ENCODE measurements at regions not wholly inside any gene's neighbourhood (a gene's known extent, or its start where the extent isn't known, plus 50 kb on each side); places are given as distances from the start of the nearest gene placed in this dataset.

DNA sequence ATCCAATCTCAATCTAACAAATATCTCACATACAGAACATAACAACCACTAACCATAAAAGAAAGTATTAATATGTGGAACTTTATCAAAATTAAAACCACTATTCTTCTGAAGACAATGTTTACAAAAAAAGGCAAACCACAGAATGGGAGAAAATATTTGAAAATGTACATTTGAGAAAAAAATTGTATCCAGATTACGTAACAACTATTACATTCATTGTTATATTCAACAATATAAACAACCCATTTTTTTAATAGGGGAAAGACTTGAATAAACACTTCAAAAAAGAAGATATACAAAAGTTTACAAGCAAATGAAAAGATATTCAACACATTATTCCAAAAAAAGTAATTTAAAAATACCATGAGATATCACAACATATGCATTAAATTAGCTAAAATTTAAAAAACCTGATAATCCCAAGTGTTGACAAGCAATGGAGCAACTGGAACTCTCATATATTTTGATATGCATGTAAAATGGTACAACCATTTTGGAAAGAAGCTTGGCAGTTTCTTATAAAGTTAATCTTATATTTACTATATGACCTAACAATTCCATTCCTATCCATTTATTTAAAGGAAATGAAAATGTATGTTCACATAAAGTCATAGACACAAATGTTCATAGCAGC, 124.3 kb upstream of the CDYL start:
- POLR2A ChIA-PET = interaction anchor here (1.2 kb wide), 1 partner anchor 16 kb away, joined by 3 read pairs; no protein-coding TSS in a partner anchor
- no TSS peak for BruUV-seq (replicated peaks)
- Histone ChIP-seq H2AFZ (ENCODE audit: low read length) (no peak overlapping the region), H3K9me2 (ENCODE audit: insufficient read depth, low read length) (no peaks in the 10 kb centered on the region), H3K4me2 (ENCODE audit: low read length) (no peak overlapping the region), H3K9me3 (ENCODE audit: low read length) (0 out of 2 replicates have a peak, but pooled peaks cover 5% of the 10 kb centered on the region), H3K36me3 (ENCODE audit: insufficient read depth, low read length) (no peaks in the 10 kb centered on the region), H4K20me1 (ENCODE audit: insufficient read depth, low read length) (no peaks in the 10 kb centered on the region), H3K4me1 (ENCODE audit: insufficient read depth, low read length, poor library complexity, severe bottlenecking) (no peaks in the 10 kb centered on the region), H3K27ac (ENCODE audit: low read depth, low read length, poor library complexity, severe bottlenecking) (no peak overlapping the region), H3K4me3 (ENCODE audit: low read depth, low read length, poor library complexity, severe bottlenecking) (no peak overlapping the region), H3K79me2 (ENCODE audit: insufficient read depth, low read depth, low read length) (no peaks in the 10 kb centered on the region)
- no peak for DNase-seq (ENCODE audit: low spot score)
- intact Hi-C loops (cut with micrococcal nuclease; ENCODE audit: unreplicated experiment) = no loop called here
- CTCF ChIA-PET (ENCODE audit: unreplicated experiment) = no interaction called here
- no peak for TF ChIP-seq EZH2phosphoT487 (IDR thresholded peaks at IDR 0.05; ENCODE audit: borderline replicate concordance, low read depth, low read length)
- TF ChIP-seq, protein P1, sequence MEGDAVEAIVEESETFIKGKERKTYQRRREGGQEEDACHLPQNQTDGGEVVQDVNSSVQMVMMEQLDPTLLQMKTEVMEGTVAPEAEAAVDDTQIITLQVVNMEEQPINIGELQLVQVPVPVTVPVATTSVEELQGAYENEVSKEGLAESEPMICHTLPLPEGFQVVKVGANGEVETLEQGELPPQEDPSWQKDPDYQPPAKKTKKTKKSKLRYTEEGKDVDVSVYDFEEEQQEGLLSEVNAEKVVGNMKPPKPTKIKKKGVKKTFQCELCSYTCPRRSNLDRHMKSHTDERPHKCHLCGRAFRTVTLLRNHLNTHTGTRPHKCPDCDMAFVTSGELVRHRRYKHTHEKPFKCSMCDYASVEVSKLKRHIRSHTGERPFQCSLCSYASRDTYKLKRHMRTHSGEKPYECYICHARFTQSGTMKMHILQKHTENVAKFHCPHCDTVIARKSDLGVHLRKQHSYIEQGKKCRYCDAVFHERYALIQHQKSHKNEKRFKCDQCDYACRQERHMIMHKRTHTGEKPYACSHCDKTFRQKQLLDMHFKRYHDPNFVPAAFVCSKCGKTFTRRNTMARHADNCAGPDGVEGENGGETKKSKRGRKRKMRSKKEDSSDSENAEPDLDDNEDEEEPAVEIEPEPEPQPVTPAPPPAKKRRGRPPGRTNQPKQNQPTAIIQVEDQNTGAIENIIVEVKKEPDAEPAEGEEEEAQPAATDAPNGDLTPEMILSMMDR (conservative IDR thresholded peaks at IDR 0.05; ENCODE audit: low read length) = no peak

DNA sequence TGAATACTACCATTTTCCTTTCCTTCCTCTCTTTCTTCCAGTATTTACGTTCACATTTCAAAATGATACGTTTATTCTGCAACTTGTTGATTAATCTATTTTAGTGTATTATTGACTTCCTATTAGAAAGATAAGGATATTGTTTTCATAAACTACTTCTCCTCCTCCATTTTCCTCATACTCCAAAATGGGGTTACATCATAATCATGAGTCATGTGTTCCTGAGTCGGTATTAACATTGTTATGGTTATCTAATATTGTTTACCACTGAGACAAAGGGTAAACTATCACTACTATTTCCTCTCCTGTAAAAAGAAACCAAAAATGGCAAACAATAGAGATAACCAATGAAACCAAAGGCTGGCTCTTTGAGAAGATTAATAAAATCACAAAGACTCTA, 126.5 kb upstream of the CDYL start:
- no peak overlapping the region for H2AFZ ChIP-seq (ENCODE audit: low read length)
- POLR2A ChIA-PET = no interaction called here
- CTCF ChIA-PET (ENCODE audit: unreplicated experiment) = no interaction called here

More for the DNA sequence above, 126.5 kb upstream of the CDYL start:
- intact Hi-C loops (cut with micrococcal nuclease; ENCODE audit: unreplicated experiment) = no loop called here
- no peaks in the 10 kb centered on the region for H3K79me2 ChIP-seq (ENCODE audit: insufficient read depth, low read depth, low read length)
- no peak overlapping the region for H3K4me2 ChIP-seq (ENCODE audit: low read length)
- 0 out of 2 replicates have a peak, but pooled peaks cover 5% of the 10 kb centered on the region for H3K9me3 ChIP-seq (ENCODE audit: low read length)
- H3K9me2 ChIP-seq (ENCODE audit: insufficient read depth, low read length) = no peaks in the 10 kb centered on the region
- TF ChIP-seq, protein P1 (conservative IDR thresholded peaks at IDR 0.05; ENCODE audit: low read length) = no peak
- no peak for TF ChIP-seq EZH2phosphoT487 (IDR thresholded peaks at IDR 0.05; ENCODE audit: borderline replicate concordance, low read depth, low read length)
- BruUV-seq (replicated peaks) = no TSS peak
- H3K4me1 ChIP-seq (ENCODE audit: insufficient read depth, low read length, poor library complexity, severe bottlenecking) = no peaks in the 10 kb centered on the region
- no peak overlapping the region for H3K4me3 ChIP-seq (ENCODE audit: low read depth, low read length, poor library complexity, severe bottlenecking)
- no peaks in the 10 kb centered on the region for H3K36me3 ChIP-seq (ENCODE audit: insufficient read depth, low read length)
- H4K20me1 ChIP-seq (ENCODE audit: insufficient read depth, low read length) = no peaks in the 10 kb centered on the region
- no peak overlapping the region for H3K27ac ChIP-seq (ENCODE audit: low read depth, low read length, poor library complexity, severe bottlenecking)
- no peak for DNase-seq (ENCODE audit: low spot score)
